CD4-positive, alpha-beta T cell (primary cell): ENCODE measurements at regions not wholly inside any gene's neighbourhood (a gene's known extent, or its start where the extent isn't known, plus 50 kb on each side); places are given as distances from the start of the nearest gene placed in this dataset.

Experiments used
- ATAC-seq: fragments of 200-7000 bp; cut with Tn5 transposase; one replicate; pipeline ENCODE4 v1.10.0; 2022; ENCODE audit warnings: mild to moderate bottlenecking; ENCODE audit not compliant: poor library complexity
- CTCF ChIA-PET: fragments of 350-600 bp; sonication (Branson Sonifier 250); formaldehyde crosslinking; loops from one replicate; lab custom pipeline; 2021; ENCODE audit warnings: antibody characterized with exemption, inconsistent platforms; lab: Charles Lee
- POLR2A ChIA-PET: fragments of 350-600 bp; sonication (Branson Sonifier 250); formaldehyde crosslinking; loops from one replicate; lab custom pipeline; 2021; ENCODE audit warnings: antibody characterized with exemption, inconsistent platforms; lab: Charles Lee
- DNase-seq, 14 experiments: peaks; one replicate each; pipeline ENCODE4 v3.0.0-alpha.2; 2013 to 2020; ENCODE audit warnings: mixed read lengths in 2 of 14
- H3K27ac ChIP-seq, 2 donors: one replicate each; pipeline versions ENCODE4 v1.5.1 to v1.7.0; 2013; ENCODE audit warnings: low read length in 2 of 2, low read depth in 1 of 2, mild to moderate bottlenecking in 1 of 2
- H3K27me3 ChIP-seq, 2 experiments: 1 replicate in 1 of 2; 2 replicates in 1 of 2; pipeline versions ENCODE4 v1.6.1 to v1.7.0; 2013; ENCODE audit warnings: low read length in 2 of 2, control low read depth in 1 of 2, mild to moderate bottlenecking in 1 of 2, moderate library complexity in 1 of 2; ENCODE audit not compliant: insufficient read depth in 2 of 2, control insufficient read depth in 1 of 2
- H3K36me3 ChIP-seq: one replicate; pipeline ENCODE4 v1.6.1; 2013; ENCODE audit warnings: low read length, control low read depth; ENCODE audit not compliant: insufficient read depth
- H3K4me1 ChIP-seq: one replicate; pipeline ENCODE4 v1.6.1; 2013; ENCODE audit warnings: low read length, control low read depth; ENCODE audit not compliant: insufficient read depth
- H3K4me3 ChIP-seq: one replicate; pipeline ENCODE4 v1.5.1; 2013; ENCODE audit warnings: mild to moderate bottlenecking, low read length, moderate library complexity
- H3K9me3 ChIP-seq, 2 experiments: 1 replicate in 1 of 2; 2 replicates in 1 of 2; pipeline versions ENCODE4 v1.6.1 to v1.7.0; 2013; ENCODE audit warnings: low read length in 2 of 2, mild to moderate bottlenecking in 2 of 2, control low read depth in 1 of 2, moderate library complexity in 1 of 2; ENCODE audit not compliant: control insufficient read depth in 1 of 2, insufficient read depth in 1 of 2
- H3K27ac Mint-ChIP-seq: one replicate; pipeline ENCODE4 v1.8.0; 2020; ENCODE audit warnings: mixed read lengths
- H3K27me3 Mint-ChIP-seq: one replicate; pipeline ENCODE4 v1.8.0; 2021; ENCODE audit warnings: mixed read lengths
- H3K36me3 Mint-ChIP-seq: one replicate; pipeline ENCODE4 v1.8.0; 2021; ENCODE audit warnings: low read depth, mixed read lengths
- H3K4me1 Mint-ChIP-seq: one replicate; pipeline ENCODE4 v1.8.0; 2021; ENCODE audit warnings: low read depth, mixed read lengths
- H3K4me3 Mint-ChIP-seq: one replicate; pipeline ENCODE4 v1.8.0; 2020; ENCODE audit warnings: mild to moderate bottlenecking, mixed read lengths
- H3K9me3 Mint-ChIP-seq: one replicate; pipeline ENCODE4 v1.8.0; 2020; ENCODE audit warnings: mixed read lengths
- CTCF ChIP-seq: fragments of 200-600 bp; IDR thresholded peaks from one replicate; pipeline ENCODE4 v1.8.0; 2022; ENCODE audit warnings: antibody characterized with exemption, mild to moderate bottlenecking
- intact Hi-C, 2 experiments: fragments of 100-400 bp; cut with DNase I in 1 of 2; cut with micrococcal nuclease in 1 of 2; formaldehyde crosslinking; loops; one replicate each; pipeline versions ENCODE4 v1.15.1 to v1.9.0; 2023 to 2025; cut with DNase I, micrococcal nuclease

GRCh38 chr20:12827816-12828385 is 180.9 kb upstream of the SPTLC3 start:
- no peaks in the 10 kb centered on the region for H3K36me3 ChIP-seq
- DNase-seq (no peak), ATAC-seq (no peak)
- POLR2A ChIA-PET: no interaction called here
- no peak for TF ChIP-seq CTCF
- Mint-ChIP-seq H3K9me3 (peaks cover 2% of the 10 kb centered on the region), H3K27me3 (no peaks in the 10 kb centered on the region), H3K4me3 (no peak overlapping the region), H3K4me1 (no peaks in the 10 kb centered on the region), H3K36me3 (no peaks in the 10 kb centered on the region), H3K27ac (no peak overlapping the region)
- intact Hi-C loops: no loop called here
- no peaks in the 10 kb centered on the region for H3K27me3 ChIP-seq
- no peaks in the 10 kb centered on the region for H3K4me1 ChIP-seq
- no peak overlapping the region for H3K4me3 ChIP-seq
- H3K27ac ChIP-seq: no peak overlapping the region
- CTCF ChIA-PET: no interaction called here
- no peaks in the 10 kb centered on the region for H3K9me3 ChIP-seq

- H3K4me1 Mint-ChIP-seq: no peaks in the 10 kb centered on the region
- Histone ChIP-seq H3K4me1 (no peaks in the 10 kb centered on the region), H3K36me3 (no peaks in the 10 kb centered on the region), H3K27me3 (no peaks in the 10 kb centered on the region), H3K4me3 (no peak overlapping the region), H3K27ac (no peak overlapping the region), H3K9me3 (no peaks in the 10 kb centered on the region)
- ATAC-seq (no peak), DNase-seq (no peak)
- no peaks in the 10 kb centered on the region for H3K36me3 Mint-ChIP-seq
- no peak overlapping the region for H3K4me3 Mint-ChIP-seq
- H3K27ac Mint-ChIP-seq: no peak overlapping the region
- ChIA-PET POLR2A (no interaction called here), CTCF (no interaction called here)
- intact Hi-C loops: no loop called here
- no peak for TF ChIP-seq CTCF
- H3K27me3 Mint-ChIP-seq: no peaks in the 10 kb centered on the region
- H3K9me3 Mint-ChIP-seq: no peaks in the 10 kb centered on the region
Measured at GRCh38 chr20:12829170-12829569, 179.6 kb upstream of the SPTLC3 start.

- Mint-ChIP-seq H3K4me3 (no peak overlapping the region), H3K27ac (no peak overlapping the region), H3K9me3 (no peaks in the 10 kb centered on the region), H3K4me1 (no peaks in the 10 kb centered on the region), H3K36me3 (no peaks in the 10 kb centered on the region), H3K27me3 (no peaks in the 10 kb centered on the region)
- no peak for ATAC-seq
- CTCF ChIA-PET: interaction anchor here (1.3 kb wide), 1 partner anchor 13 kb away, joined by 3 read pairs; no protein-coding TSS in a partner anchor
- Histone ChIP-seq H3K9me3 (no peaks in the 10 kb centered on the region), H3K4me1 (no peaks in the 10 kb centered on the region), H3K36me3 (no peaks in the 10 kb centered on the region), H3K27me3 (no peaks in the 10 kb centered on the region), H3K27ac (no peak overlapping the region), H3K4me3 (no peak overlapping the region)
- no peak for TF ChIP-seq CTCF
- POLR2A ChIA-PET: no interaction called here
- no peak for DNase-seq
- intact Hi-C loops: no loop called here
Measured at GRCh38 chr20:12833861-12834260, 174.9 kb upstream of the SPTLC3 start.
